GM19395 (cell line): ENCODE measurements at regions not wholly inside any gene's neighbourhood (a gene's known extent, or its start where the extent isn't known, plus 50 kb on each side); places are given as distances from the start of the nearest gene placed in this dataset.
"Not testable (repeated sequence)": the region's sequence is repeated elsewhere in the genome, so short reads cannot be mapped to it uniquely, and the experiment has no call there.

Experiments used
- ATAC-seq: cut with Tn5 transposase; IDR thresholded peaks from one replicate; pipeline ENCODE4 v1.9.1; 2021; ENCODE audit warnings: mild to moderate bottlenecking, moderate library complexity; ENCODE audit not compliant: unreplicated experiment

GRCh38 chr6:67175101-67175500, 1460.0 kb upstream of the ADGRB3 start:
- ATAC-seq = no peak

- no peak for ATAC-seq
These were observed 1458.6 kb upstream of the EYS start for GRCh38 chr6:67165606-67166005.

- no peak for ATAC-seq
These were observed 1453.8 kb upstream of the EYS start for GRCh38 chr6:67160820-67161219.

GRCh38 chr6:67141005-67141404, 1434.0 kb upstream of the EYS start:
- no peak for ATAC-seq

GRCh38 chr6:67133973-67134372, 1426.9 kb upstream of the EYS start:
- no peak for ATAC-seq

- ATAC-seq = no peak
These were observed 1424.8 kb upstream of the EYS start for GRCh38 chr6:67131827-67132226.

GRCh38 chr6:67129780-67130179, 1422.8 kb upstream of the EYS start:
- ATAC-seq = no peak

- ATAC-seq = no peak
These were observed 1420.0 kb upstream of the EYS start for GRCh38 chr6:67127041-67127440.

GRCh38 chr6:67121115-67121514, 1414.1 kb upstream of the EYS start:
- no peak for ATAC-seq

- ATAC-seq = no peak
These were observed 1405.1 kb upstream of the EYS start for GRCh38 chr6:67112120-67112519.

- no peak for ATAC-seq
These were observed 1395.7 kb upstream of the EYS start for GRCh38 chr6:67102743-67103142.

GRCh38 chr6:67095618-67096226, 1388.7 kb upstream of the EYS start:
- ATAC-seq = not testable (repeated sequence)

- ATAC-seq = no peak
These were observed 1387.5 kb upstream of the EYS start for GRCh38 chr6:67094431-67094946.

GRCh38 chr6:67073938-67074337, 1366.9 kb upstream of the EYS start:
- ATAC-seq = no peak

GRCh38 chr6:67068781-67069180, 1361.8 kb upstream of the EYS start:
- no peak for ATAC-seq

- no peak for ATAC-seq
These were observed 1357.3 kb upstream of the EYS start for GRCh38 chr6:67064323-67064722.

- no peak for ATAC-seq
These were observed 1341.0 kb upstream of the EYS start for GRCh38 chr6:67047996-67048395.

- no peak for ATAC-seq
These were observed 1338.0 kb upstream of the EYS start for GRCh38 chr6:67045076-67045475.

- ATAC-seq = no peak
These were observed 1324.4 kb upstream of the EYS start for GRCh38 chr6:67031451-67031850.

GRCh38 chr6:67030861-67031260, 1323.8 kb upstream of the EYS start:
- ATAC-seq = no peak

- ATAC-seq = no peak
These were observed 1310.0 kb upstream of the EYS start for GRCh38 chr6:67016921-67017460.

GRCh38 chr6:67011441-67011840, 1304.4 kb upstream of the EYS start:
- no peak for ATAC-seq

GRCh38 chr6:67009818-67010217, 1302.8 kb upstream of the EYS start:
- no peak for ATAC-seq
